ENCODE measurements at regions not wholly inside any gene's neighbourhood (a gene's known extent, or its start where the extent isn't known, plus 50 kb on each side); places are given as distances from the start of the nearest gene placed in this dataset.

DNA sequence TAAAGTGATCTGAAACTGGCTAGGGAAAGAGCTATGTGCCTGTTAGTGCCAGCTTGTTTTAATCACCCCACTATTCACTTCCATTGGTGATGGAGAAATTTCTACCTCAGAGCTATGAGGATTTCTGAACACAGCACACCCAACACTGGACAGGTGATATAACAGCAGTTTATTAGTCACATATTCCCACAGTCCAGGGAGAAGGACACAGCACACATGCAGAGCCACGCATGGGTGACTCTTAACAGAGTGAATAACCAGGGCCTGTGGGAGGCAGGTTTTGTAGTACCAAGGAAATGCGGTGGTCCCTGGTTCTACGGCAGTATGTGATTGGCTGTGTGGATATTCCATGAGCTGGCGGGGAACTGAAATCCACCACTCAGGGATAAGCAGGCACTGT is 455.1 kb downstream of the BTG1 start:
- TF ChIP-seq, protein P1, sequence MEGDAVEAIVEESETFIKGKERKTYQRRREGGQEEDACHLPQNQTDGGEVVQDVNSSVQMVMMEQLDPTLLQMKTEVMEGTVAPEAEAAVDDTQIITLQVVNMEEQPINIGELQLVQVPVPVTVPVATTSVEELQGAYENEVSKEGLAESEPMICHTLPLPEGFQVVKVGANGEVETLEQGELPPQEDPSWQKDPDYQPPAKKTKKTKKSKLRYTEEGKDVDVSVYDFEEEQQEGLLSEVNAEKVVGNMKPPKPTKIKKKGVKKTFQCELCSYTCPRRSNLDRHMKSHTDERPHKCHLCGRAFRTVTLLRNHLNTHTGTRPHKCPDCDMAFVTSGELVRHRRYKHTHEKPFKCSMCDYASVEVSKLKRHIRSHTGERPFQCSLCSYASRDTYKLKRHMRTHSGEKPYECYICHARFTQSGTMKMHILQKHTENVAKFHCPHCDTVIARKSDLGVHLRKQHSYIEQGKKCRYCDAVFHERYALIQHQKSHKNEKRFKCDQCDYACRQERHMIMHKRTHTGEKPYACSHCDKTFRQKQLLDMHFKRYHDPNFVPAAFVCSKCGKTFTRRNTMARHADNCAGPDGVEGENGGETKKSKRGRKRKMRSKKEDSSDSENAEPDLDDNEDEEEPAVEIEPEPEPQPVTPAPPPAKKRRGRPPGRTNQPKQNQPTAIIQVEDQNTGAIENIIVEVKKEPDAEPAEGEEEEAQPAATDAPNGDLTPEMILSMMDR (conservative IDR thresholded peaks at IDR 0.05): no peak
- no peak for TF ChIP-seq ZFX (IDR thresholded peaks at IDR 0.05)
